Panc1 (cell line): ENCODE measurements at regions not wholly inside any gene's neighbourhood (a gene's known extent, or its start where the extent isn't known, plus 50 kb on each side); places are given as distances from the start of the nearest gene placed in this dataset.

Experiments used
- ATAC-seq: fragments of 200-7000 bp; cut with Tn5 transposase; 2 replicates; pipeline ENCODE4 v1.9.1; 2020; ENCODE audit warnings: mild to moderate bottlenecking, moderate library complexity
- BruUV-seq: library from RNA; stranded (reverse); fragments of 400-500 nt; replicated peaks from 2 replicates; lab custom pipeline; 2021; lab: Mats Ljungman, UMichigan
- CTCF ChIA-PET: fragments of 300-600 bp; sonication (Branson Sonifier 250); formaldehyde crosslinking; loops from one replicate; lab custom pipeline; 2022; ENCODE audit warnings: antibody characterized with exemption; lab: Charles Lee
- POLR2A ChIA-PET: fragments of 300-600 bp; sonication (Branson Sonifier 250); formaldehyde crosslinking; loops from one replicate; lab custom pipeline; 2022; ENCODE audit warnings: antibody characterized with exemption; lab: Charles Lee
- DNase-seq: peaks from one replicate; pipeline ENCODE4 v3.0.0-alpha.2; 2010; ENCODE audit warnings: low read depth, low spot score
- H3K27ac ChIP-seq: 2 replicates; pipeline ENCODE4 v1.5.1; 2011; ENCODE audit warnings: mild to moderate bottlenecking, low read length, inconsistent platforms
- H3K27me3 ChIP-seq: fragments of 200-500 bp; sonication (Bioruptor generic); 2 replicates; pipeline ENCODE4 v1.6.0; 2014; ENCODE audit warnings: low read length, inconsistent platforms; ENCODE audit not compliant: control insufficient read depth, insufficient read depth
- H3K36me3 ChIP-seq: fragments of 200-500 bp; sonication (Bioruptor generic); 2 replicates; pipeline ENCODE4 v1.5.1; 2014; ENCODE audit warnings: inconsistent platforms, mild to moderate bottlenecking, low read length, moderate library complexity; ENCODE audit not compliant: control insufficient read depth, insufficient read depth
- H3K4me1 ChIP-seq: 2 replicates; pipeline ENCODE4 v1.5.1; 2011; ENCODE audit warnings: inconsistent platforms, mild to moderate bottlenecking, low read length, moderate library complexity; ENCODE audit not compliant: control insufficient read depth, insufficient read depth
- H3K4me3 ChIP-seq, 2 experiments: 2 replicates each; pipeline ENCODE4 v1.5.1; 2011 to 2012; ENCODE audit warnings: low read depth in 2 of 2, low read length in 2 of 2, mild to moderate bottlenecking in 2 of 2, inconsistent platforms in 1 of 2, moderate library complexity in 1 of 2
- H3K9me3 ChIP-seq: fragments of 200-500 bp; sonication (Bioruptor generic); 2 replicates; pipeline ENCODE4 v1.5.1; 2014; ENCODE audit warnings: low read depth, mild to moderate bottlenecking, inconsistent platforms, low read length, moderate library complexity; ENCODE audit not compliant: control insufficient read depth, insufficient read depth
- POLR2AphosphoS5 ChIP-seq: IDR thresholded peaks from 2 replicates; pipeline ENCODE4 v1.6.1; 2012; ENCODE audit warnings: mild to moderate bottlenecking, low read depth, low read length, moderate library complexity
- SIN3A ChIP-seq: IDR thresholded peaks from 2 replicates; pipeline ENCODE4 v1.6.1; 2012; ENCODE audit warnings: low read depth, mild to moderate bottlenecking, low read length, moderate library complexity, borderline replicate concordance; ENCODE audit not compliant: insufficient read depth
- TCF7L2 ChIP-seq: IDR thresholded peaks from 2 replicates; pipeline ENCODE4 v1.6.1; 2011; ENCODE audit warnings: mild to moderate bottlenecking, low read depth, low read length, inconsistent platforms
- in situ Hi-C: cut with HindIII; loops from 2 replicates; pipeline ENCODE4 v1.10.0; 2016; ENCODE audit warnings: low sequenced_read_pairs, low pct_unique_long_range_greater_than_20kb
- intact Hi-C: fragments of 100-400 bp; cut with micrococcal nuclease; formaldehyde crosslinking; loops from one replicate; pipeline ENCODE4 v1.10.0; 2022; ENCODE audit not compliant: unreplicated experiment
- TF ChIP-seq, protein P1 (sequence below): fragments of 450-650 bp; IDR thresholded peaks from 2 replicates; pipeline ENCODE4 v1.5.1; 2017; ENCODE audit warnings: mild to moderate bottlenecking
- TF ChIP-seq, protein P2 (sequence below), 2 experiments: IDR thresholded peaks; 2 replicates each; pipeline ENCODE4 v1.6.1; 2011 to 2012; ENCODE audit warnings: low read depth in 2 of 2, control low read depth in 1 of 2, low read length in 1 of 2, mild to moderate bottlenecking in 1 of 2, moderate library complexity in 1 of 2; ENCODE audit not compliant: insufficient read depth in 1 of 2

DNA sequence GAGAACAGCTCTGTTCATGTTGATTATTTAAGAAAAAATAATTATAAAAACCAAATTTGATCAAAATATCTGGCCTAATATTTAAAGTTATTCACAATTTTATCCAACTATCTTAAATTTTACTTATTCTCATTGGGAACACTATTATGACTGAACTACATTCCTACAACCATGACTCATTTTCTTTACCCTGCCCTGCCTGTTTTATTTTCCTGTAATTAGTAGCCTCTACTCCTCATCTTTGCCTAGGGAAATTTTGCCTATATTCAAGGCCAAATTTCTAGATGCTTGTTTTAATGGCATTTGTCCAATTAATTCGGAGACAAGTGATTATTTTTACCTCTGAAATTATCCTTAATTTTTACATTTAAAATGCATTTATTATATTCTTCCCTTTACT lies 289.7 kb upstream of the TMEM229A start:
- Histone ChIP-seq H3K36me3 (no peaks in the 10 kb centered on the region), H3K4me1 (no peaks in the 10 kb centered on the region), H3K9me3 (no peaks in the 10 kb centered on the region), H3K27ac (no peak overlapping the region), H3K4me3 (no peak overlapping the region), H3K27me3 (no peaks in the 10 kb centered on the region)
- no peak for ATAC-seq
- intact Hi-C loops: no loop called here
- in situ Hi-C loops: no loop called here
- DNase-seq: no peak
- no peak for TF ChIP-seq POLR2AphosphoS5
- TF ChIP-seq, protein P1, sequence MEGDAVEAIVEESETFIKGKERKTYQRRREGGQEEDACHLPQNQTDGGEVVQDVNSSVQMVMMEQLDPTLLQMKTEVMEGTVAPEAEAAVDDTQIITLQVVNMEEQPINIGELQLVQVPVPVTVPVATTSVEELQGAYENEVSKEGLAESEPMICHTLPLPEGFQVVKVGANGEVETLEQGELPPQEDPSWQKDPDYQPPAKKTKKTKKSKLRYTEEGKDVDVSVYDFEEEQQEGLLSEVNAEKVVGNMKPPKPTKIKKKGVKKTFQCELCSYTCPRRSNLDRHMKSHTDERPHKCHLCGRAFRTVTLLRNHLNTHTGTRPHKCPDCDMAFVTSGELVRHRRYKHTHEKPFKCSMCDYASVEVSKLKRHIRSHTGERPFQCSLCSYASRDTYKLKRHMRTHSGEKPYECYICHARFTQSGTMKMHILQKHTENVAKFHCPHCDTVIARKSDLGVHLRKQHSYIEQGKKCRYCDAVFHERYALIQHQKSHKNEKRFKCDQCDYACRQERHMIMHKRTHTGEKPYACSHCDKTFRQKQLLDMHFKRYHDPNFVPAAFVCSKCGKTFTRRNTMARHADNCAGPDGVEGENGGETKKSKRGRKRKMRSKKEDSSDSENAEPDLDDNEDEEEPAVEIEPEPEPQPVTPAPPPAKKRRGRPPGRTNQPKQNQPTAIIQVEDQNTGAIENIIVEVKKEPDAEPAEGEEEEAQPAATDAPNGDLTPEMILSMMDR: no peak
- no peak for TF ChIP-seq TCF7L2
- TF ChIP-seq SIN3A: no peak
- TF ChIP-seq, protein P2, sequence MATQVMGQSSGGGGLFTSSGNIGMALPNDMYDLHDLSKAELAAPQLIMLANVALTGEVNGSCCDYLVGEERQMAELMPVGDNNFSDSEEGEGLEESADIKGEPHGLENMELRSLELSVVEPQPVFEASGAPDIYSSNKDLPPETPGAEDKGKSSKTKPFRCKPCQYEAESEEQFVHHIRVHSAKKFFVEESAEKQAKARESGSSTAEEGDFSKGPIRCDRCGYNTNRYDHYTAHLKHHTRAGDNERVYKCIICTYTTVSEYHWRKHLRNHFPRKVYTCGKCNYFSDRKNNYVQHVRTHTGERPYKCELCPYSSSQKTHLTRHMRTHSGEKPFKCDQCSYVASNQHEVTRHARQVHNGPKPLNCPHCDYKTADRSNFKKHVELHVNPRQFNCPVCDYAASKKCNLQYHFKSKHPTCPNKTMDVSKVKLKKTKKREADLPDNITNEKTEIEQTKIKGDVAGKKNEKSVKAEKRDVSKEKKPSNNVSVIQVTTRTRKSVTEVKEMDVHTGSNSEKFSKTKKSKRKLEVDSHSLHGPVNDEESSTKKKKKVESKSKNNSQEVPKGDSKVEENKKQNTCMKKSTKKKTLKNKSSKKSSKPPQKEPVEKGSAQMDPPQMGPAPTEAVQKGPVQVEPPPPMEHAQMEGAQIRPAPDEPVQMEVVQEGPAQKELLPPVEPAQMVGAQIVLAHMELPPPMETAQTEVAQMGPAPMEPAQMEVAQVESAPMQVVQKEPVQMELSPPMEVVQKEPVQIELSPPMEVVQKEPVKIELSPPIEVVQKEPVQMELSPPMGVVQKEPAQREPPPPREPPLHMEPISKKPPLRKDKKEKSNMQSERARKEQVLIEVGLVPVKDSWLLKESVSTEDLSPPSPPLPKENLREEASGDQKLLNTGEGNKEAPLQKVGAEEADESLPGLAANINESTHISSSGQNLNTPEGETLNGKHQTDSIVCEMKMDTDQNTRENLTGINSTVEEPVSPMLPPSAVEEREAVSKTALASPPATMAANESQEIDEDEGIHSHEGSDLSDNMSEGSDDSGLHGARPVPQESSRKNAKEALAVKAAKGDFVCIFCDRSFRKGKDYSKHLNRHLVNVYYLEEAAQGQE (IDR thresholded peaks at IDR 0.05; ENCODE audit: insufficient read depth in 1 of 2, low read depth in 2 of 2, low read length in 1 of 2): no peak
- ChIA-PET CTCF (no interaction called here), POLR2A (no interaction called here)
- no TSS peak for BruUV-seq

DNA sequence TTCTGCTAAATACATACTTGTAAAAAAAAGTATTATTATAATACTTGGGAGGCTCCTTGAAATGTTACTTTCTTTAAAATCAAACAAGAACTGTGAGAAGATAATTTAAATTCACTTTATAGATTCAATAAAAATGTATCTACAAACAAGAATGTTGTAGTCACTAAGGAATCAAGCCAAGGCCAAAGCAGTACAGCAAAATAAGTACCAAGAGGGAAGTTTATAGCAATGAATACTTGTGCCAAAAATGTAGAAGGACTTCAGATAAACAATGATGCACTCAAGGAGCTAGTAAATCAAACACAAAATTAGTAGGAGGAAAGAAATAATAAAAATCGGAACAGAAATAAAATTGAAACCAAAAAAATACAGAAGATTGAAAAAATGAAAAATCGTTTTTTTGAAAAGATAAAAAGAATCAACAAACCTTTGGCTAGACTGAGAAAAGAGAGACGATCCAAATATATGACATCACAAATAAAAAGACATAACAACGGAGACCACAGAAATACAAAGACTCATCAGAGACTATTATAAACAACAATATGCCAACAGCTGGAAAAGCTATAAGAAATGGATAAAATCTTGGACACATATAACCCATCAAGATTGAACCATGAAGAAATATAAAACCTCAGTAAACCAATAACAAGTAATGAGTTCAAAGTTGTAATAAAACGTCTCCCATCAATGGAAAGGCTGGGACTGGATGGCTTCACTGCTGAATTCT lies 286.0 kb upstream of the TMEM229A start:
- H3K27ac ChIP-seq: no peak overlapping the region
- no peak for TF ChIP-seq TCF7L2
- no peak for TF ChIP-seq POLR2AphosphoS5
- TF ChIP-seq, protein P2 (IDR thresholded peaks at IDR 0.05; ENCODE audit: insufficient read depth in 1 of 2, low read depth in 2 of 2, low read length in 1 of 2): no peak
- no peak for TF ChIP-seq SIN3A
- TF ChIP-seq, protein P1: no peak
- no TSS peak for BruUV-seq
- no peaks in the 10 kb centered on the region for H3K27me3 ChIP-seq
- no peaks in the 10 kb centered on the region for H3K36me3 ChIP-seq
- H3K4me3 ChIP-seq: no peak overlapping the region
- no peaks in the 10 kb centered on the region for H3K9me3 ChIP-seq
- ChIA-PET CTCF (no interaction called here), POLR2A (no interaction called here)
- intact Hi-C loops: no loop called here
- no peak for ATAC-seq
- no peaks in the 10 kb centered on the region for H3K4me1 ChIP-seq
- no peak for DNase-seq
- in situ Hi-C loops: no loop called here
